NB4 (cell line): ENCODE measurements at regions not wholly inside any gene's neighbourhood (a gene's known extent, or its start where the extent isn't known, plus 50 kb on each side); places are given as distances from the start of the nearest gene placed in this dataset.

Experiments used
- DNase-seq: peaks from one replicate; pipeline ENCODE4 v3.0.0; 2010; ENCODE audit warnings: low read depth
- H3K4me3 ChIP-seq: one replicate; pipeline ENCODE4 v1.5.1; 2011; ENCODE audit warnings: mild to moderate bottlenecking, low read depth, low read length, moderate library complexity
- CTCF ChIP-seq: IDR thresholded peaks from one replicate; pipeline ENCODE4 v1.5.1; 2012; ENCODE audit warnings: low read depth, low read length
- MAX ChIP-seq: IDR thresholded peaks from 2 replicates; pipeline ENCODE4 v1.6.1; 2011; ENCODE audit warnings: low read depth, low read length
- MYC ChIP-seq: IDR thresholded peaks from 2 replicates; pipeline ENCODE4 v1.6.1; 2011; ENCODE audit warnings: low read depth, low read length
- POLR2A ChIP-seq: IDR thresholded peaks from 2 replicates; pipeline ENCODE4 v1.6.1; 2011; ENCODE audit warnings: mild to moderate bottlenecking; ENCODE audit not compliant: insufficient read length; ENCODE audit errors: extremely low read depth

- no peak for DNase-seq
- H3K4me3 ChIP-seq: no peak overlapping the region
- TF ChIP-seq MAX: no peak
- TF ChIP-seq CTCF: no peak
- no peak for TF ChIP-seq MYC
- no peak for TF ChIP-seq POLR2A
Observed at GRCh38 chr4:181077341-181077740, 1165.9 kb upstream of the TENM3 start.

GRCh38 chr4:181078196-181078595 is 1165.0 kb upstream of the TENM3 start:
- TF ChIP-seq MYC (no peak), POLR2A (no peak), CTCF (no peak), MAX (no peak)
- no peak overlapping the region for H3K4me3 ChIP-seq
- DNase-seq: no peak

GRCh38 chr4:181083757-181084361 is 1159.3 kb upstream of the TENM3 start:
- no peak overlapping the region for H3K4me3 ChIP-seq
- no peak for DNase-seq
- no peak for TF ChIP-seq MAX
- TF ChIP-seq MYC: no peak
- no peak for TF ChIP-seq CTCF
- no peak for TF ChIP-seq POLR2A

- TF ChIP-seq MAX (no peak), POLR2A (no peak), MYC (no peak), CTCF (no peak)
- H3K4me3 ChIP-seq: no peak overlapping the region
- no peak for DNase-seq
Observed at GRCh38 chr4:181085557-181085956, 1157.6 kb upstream of the TENM3 start.

GRCh38 chr4:181105487-181105886 is 1137.7 kb upstream of the TENM3 start:
- DNase-seq: no peak
- no peak overlapping the region for H3K4me3 ChIP-seq
- TF ChIP-seq MAX (no peak), POLR2A (no peak), MYC (no peak), CTCF (no peak)
